Fibroblast of the aortic adventitia (primary cell): ENCODE measurements at regions not wholly inside any gene's neighbourhood (a gene's known extent, or its start where the extent isn't known, plus 50 kb on each side); places are given as distances from the start of the nearest gene placed in this dataset.

Source experiments
- DNase-seq: peaks from one replicate; pipeline ENCODE4 v3.0.0-alpha.2; 2010; ENCODE audit warnings: low read depth
- H3K4me3 ChIP-seq: 2 replicates; pipeline ENCODE4 v1.5.1; 2011; ENCODE audit warnings: low read depth, mild to moderate bottlenecking, control low read depth, low read length, moderate library complexity
- TF ChIP-seq, protein P1 (sequence below): IDR thresholded peaks from 2 replicates; pipeline ENCODE4 v1.5.1; 2011; ENCODE audit warnings: mild to moderate bottlenecking, low read length, control low read depth, inconsistent platforms; ENCODE audit not compliant: insufficient read depth

DNA sequence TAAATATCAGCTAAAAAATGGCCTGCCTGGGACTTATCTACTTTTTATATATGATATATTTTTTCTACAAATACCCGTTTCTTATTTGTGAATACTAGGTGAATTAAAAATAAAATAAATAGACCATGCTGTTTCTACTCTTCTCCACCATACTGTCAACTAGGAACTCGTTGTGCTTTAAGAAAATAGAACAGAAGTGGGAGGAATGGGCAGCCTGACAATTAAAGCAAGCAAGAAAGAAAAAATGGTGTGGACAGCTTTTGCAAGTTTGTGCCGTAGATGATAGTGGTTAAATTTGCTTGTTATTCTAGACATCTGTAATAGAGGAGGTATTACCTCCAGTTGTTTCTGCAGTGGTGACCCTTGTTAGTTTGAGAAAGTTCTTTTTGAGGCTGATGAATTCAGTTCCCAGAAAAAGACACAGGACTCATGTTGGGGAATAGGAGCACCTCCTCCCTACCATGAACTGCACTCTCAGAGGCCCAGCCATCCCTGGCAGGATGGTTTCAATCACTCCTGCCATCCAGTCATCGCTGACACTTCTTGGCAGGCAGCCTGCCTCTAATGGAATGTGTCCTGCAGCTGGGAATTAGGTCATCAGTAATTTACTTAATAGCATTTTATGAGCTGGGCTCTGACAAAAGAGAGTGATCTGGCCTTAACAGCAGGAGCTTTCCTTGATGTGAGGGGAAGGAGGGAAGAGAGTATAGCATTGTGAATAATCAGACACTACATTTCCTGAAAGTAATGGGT lies 105.0 kb upstream of the GAP43 start:
- TF ChIP-seq, protein P1, sequence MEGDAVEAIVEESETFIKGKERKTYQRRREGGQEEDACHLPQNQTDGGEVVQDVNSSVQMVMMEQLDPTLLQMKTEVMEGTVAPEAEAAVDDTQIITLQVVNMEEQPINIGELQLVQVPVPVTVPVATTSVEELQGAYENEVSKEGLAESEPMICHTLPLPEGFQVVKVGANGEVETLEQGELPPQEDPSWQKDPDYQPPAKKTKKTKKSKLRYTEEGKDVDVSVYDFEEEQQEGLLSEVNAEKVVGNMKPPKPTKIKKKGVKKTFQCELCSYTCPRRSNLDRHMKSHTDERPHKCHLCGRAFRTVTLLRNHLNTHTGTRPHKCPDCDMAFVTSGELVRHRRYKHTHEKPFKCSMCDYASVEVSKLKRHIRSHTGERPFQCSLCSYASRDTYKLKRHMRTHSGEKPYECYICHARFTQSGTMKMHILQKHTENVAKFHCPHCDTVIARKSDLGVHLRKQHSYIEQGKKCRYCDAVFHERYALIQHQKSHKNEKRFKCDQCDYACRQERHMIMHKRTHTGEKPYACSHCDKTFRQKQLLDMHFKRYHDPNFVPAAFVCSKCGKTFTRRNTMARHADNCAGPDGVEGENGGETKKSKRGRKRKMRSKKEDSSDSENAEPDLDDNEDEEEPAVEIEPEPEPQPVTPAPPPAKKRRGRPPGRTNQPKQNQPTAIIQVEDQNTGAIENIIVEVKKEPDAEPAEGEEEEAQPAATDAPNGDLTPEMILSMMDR: no peak
- DNase-seq: peak; percentile 73
- no peak overlapping the region for H3K4me3 ChIP-seq

DNA sequence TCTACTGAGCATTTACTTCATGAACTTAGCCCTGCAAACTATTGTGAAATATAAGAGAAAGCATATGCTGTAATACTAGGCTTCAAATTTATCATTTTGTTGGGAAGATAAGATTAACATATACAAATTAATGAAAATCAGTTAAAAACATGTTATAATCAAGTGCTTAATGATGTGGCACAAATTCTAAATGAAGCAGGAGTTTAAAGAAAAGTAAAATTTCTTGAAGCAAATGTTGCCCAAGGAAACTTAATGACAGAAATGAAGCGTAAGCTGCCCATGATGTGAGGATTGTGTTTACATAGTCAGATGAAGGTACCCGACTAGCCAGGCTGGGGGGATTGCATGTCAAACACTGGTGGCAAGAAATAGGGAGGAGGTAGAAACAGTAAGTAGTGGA lies 103.1 kb upstream of the GAP43 start:
- H3K4me3 ChIP-seq: no peak overlapping the region
- DNase-seq: no peak
- TF ChIP-seq, protein P1: no peak

DNA sequence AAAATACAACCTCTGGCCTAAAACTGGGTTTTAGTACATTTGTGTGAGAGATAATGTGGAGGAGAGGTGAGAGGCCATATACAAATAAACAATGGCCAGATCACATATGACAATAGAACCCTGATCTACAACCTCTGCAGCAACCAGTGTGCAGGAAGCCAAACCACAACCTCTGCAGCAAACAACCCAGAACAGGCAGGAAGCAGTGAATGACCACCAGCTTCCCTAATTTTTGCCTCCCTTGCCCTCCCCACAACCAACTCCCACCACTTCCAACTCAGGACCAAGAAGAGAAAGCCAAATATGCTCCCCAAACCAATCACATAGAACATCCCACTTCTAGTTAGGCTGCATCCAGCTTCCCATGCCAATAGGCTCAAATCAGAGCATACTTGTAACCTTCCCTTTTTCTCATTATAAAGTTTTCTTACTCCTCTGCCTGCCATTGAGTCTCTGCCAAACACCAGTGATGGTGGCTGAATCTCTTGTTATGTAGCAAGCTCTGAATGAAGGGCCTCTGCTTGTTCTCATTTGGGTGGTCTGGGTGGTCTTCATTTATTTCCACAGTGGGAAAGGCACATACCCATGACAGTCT lies 102.6 kb upstream of the GAP43 start:
- H3K4me3 ChIP-seq: no peak overlapping the region
- peak; percentile 10 for DNase-seq
- TF ChIP-seq, protein P1: no peak

DNA sequence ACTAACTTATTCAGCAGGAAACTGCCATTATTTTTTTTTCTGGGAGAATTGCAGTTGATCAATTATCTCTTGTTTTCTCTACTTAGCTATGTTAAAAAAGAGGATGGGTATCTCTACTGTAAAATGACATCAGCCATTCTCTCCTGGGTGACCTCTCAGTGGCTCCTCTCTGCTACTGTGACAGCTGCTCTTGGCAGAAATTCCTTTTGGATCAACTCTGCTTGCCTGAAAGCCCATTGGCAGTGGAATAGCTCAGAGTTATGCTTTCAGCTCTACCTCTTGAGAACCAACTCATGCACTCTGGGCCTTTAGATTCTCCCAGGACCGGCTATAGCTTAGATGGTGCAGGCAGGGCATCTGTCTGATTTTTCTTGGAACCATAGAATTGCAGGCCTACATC lies 99.9 kb upstream of the GAP43 start:
- no peak for DNase-seq
- TF ChIP-seq, protein P1: no peak
- no peak overlapping the region for H3K4me3 ChIP-seq

DNA sequence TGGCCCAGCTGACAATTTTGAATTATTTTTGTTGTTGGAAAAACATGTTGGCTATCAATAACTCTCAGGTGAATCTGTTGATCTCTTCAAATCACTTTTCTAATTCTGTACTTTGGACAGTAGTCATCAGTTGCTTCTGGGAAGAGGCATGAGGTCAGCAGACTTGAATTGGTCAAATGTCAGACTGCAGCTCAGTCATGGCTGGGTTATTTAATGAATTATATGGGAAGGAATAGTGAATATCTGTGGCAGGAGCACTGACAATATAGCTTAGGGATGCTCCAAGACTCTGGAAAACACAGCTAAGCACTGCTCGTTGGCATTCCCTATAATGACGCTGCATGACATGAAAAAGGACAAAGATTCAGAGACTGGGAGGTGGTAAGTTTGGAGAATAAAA lies 98.8 kb upstream of the GAP43 start:
- no peak overlapping the region for H3K4me3 ChIP-seq
- no peak for DNase-seq
- TF ChIP-seq, protein P1: no peak

DNA sequence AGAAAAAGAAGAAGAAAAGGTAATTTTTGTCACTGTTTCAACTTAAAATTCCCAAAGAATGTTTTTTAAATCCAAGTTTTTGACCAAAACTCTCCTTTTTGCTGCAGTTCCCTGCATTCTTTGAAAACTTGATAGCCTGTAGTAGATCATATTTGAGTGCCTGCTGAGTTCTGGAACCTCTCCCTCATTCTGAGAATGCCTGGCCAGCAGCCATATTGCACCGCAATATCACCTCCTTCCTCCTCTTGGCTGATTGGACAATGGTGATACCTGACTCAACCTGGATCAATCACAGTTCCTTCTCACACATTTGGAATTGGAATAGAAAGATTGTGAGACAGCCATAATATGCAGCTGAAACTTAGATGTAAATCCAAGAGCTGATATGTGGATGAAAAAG lies 97.6 kb upstream of the GAP43 start:
- DNase-seq: peak; percentile 50
- TF ChIP-seq, protein P1: no peak
- no peak overlapping the region for H3K4me3 ChIP-seq
